Lower leg skin (tissue), 4 donors: ENCODE measurements at regions not wholly inside any gene's neighbourhood (a gene's known extent, or its start where the extent isn't known, plus 50 kb on each side); places are given as distances from the start of the nearest gene placed in this dataset.
"Not testable (repeated sequence)": the region's sequence is repeated elsewhere in the genome, so short reads cannot be mapped to it uniquely, and the experiment has no call there.

Experiments used
- DNase-seq, 2 donors: peaks; one replicate each; pipeline ENCODE4 v3.0.0-alpha.2; 2019; ENCODE audit warnings: low spot score in 2 of 2
- H3K4me3 ChIP-seq: fragments of 200-600 bp; sonication (generic); 2 replicates; pipeline ENCODE4 v1.5.1; 2017; ENCODE audit warnings: mild to moderate bottlenecking, low read depth; ENCODE audit not compliant: poor library complexity, severe bottlenecking
- POLR2A ChIP-seq, 2 donors: fragments of 450-650 bp; IDR thresholded peaks; one replicate each; pipeline ENCODE4 v1.6.1; 2016 to 2017; ENCODE audit warnings: antibody characterized with exemption in 2 of 2, mild to moderate bottlenecking in 1 of 2, moderate library complexity in 1 of 2
- whole genome bisulfite sequencing, 2 donors: methylation state at CpG; one replicate each; pipeline ENCODE4 v1.1.5; 2018; 5-methylcytosine and 5-hydroxymethylcytosine counted together
- intact Hi-C: fragments of 100-400 bp; cut with DNase I; formaldehyde crosslinking; loops from one replicate; pipeline ENCODE4 v1.15.0; 2023; ENCODE audit warnings: low total_unique reads
- TF ChIP-seq, protein P1 (sequence below), 3 donors: fragments of 450-650 bp; IDR thresholded peaks; one replicate each; pipeline ENCODE4 v1.5.1; 2016; ENCODE audit warnings: antibody characterized with exemption in 3 of 3, mild to moderate bottlenecking in 3 of 3, moderate library complexity in 2 of 3

DNA sequence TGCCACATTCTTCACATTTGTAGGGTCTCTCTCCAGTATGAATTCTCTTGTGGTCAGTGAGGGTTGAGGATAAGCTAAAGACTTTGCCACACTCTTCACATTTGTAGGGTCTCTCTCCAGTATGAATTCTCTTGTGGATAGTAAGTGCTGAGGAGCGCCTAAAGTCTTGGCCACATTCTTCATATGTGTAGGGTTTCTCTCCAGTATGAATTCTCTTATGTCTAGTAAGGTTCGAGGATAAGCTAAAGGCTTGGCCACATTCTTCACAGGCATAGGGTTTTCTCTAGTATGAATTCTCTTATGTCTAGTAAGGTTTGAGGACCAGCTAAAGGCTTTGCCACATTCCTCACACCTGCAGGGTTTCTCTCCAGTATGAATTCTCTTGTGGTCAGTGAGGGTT lies 706.9 kb upstream of the ZNF722 start:
- DNase-seq, H3K4me3 ChIP-seq, intact Hi-C loops: not testable (repeated sequence)
- WGBS, 2 donors, result 63 to 82% methylated on average over 2 of the region's 2 CpGs

GRCh38 chr7:63317595-63317994 lies 681.1 kb upstream of the ZNF722 start:
- H3K4me3 ChIP-seq, intact Hi-C loops: not testable (repeated sequence)
- 90% methylated on average over 7 of the region's 13 CpGs; no CpG with 5 or more reads in 1 of the 2 donors for WGBS, 2 donors
- DNase-seq, result peak in 1 of 2 donors; percentile 48

DNA sequence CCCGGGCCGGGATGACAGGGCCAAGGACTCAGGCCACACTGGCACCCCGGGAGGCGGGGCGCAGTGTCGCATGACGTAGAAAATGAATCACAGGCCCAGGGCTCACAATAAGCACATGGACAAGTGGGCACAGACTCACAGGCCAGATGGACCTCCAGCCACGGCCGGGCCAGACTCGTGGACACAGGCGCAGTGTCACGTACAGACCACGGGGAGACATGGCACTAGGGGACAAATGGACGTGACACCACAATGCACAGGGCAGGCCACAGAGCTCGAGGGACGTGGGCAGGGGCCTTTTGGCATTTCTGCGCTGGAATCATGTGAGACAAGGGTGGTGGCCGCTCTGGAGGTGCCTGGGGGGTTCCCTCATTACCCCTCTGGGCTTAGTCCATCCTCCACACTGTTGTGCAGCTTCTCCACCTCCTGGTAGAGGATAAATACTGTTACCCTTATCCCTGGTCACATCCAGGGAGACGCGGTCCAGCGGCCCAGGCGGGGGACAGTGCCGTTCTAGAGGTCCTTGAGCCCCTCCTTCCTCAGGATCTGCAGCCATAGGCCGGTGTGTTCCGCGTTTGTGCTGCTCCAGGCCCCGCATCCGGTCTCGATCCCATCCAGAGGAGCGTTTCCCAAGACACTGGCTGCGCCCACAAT lies 649.8 kb upstream of the ZNF722 start:
- DNase-seq, result peak in 1 of 2 donors; percentile 78

GRCh38 chr7:63376873-63377272 lies 621.8 kb upstream of the ZNF722 start:
- intact Hi-C loops, result no loop called here
- no peak for TF ChIP-seq POLR2A (IDR thresholded peaks at IDR 0.05)
- TF ChIP-seq, protein P1, sequence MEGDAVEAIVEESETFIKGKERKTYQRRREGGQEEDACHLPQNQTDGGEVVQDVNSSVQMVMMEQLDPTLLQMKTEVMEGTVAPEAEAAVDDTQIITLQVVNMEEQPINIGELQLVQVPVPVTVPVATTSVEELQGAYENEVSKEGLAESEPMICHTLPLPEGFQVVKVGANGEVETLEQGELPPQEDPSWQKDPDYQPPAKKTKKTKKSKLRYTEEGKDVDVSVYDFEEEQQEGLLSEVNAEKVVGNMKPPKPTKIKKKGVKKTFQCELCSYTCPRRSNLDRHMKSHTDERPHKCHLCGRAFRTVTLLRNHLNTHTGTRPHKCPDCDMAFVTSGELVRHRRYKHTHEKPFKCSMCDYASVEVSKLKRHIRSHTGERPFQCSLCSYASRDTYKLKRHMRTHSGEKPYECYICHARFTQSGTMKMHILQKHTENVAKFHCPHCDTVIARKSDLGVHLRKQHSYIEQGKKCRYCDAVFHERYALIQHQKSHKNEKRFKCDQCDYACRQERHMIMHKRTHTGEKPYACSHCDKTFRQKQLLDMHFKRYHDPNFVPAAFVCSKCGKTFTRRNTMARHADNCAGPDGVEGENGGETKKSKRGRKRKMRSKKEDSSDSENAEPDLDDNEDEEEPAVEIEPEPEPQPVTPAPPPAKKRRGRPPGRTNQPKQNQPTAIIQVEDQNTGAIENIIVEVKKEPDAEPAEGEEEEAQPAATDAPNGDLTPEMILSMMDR (IDR thresholded peaks at IDR 0.05), result no peak
- H3K4me3 ChIP-seq, result no peak overlapping the region
- WGBS, 2 donors, result 27 to 66% methylated on average over 2 of the region's 2 CpGs
- no peak for DNase-seq

More for the DNA sequence above, 649.8 kb upstream of the ZNF722 start:
- WGBS, 2 donors, result 77 to 89% methylated on average over 20 to 21 of the region's 31 CpGs
- H3K4me3 ChIP-seq, intact Hi-C loops: not testable (repeated sequence)

GRCh38 chr7:63394139-63394538 lies 604.5 kb upstream of the ZNF722 start:
- DNase-seq, H3K4me3 ChIP-seq, intact Hi-C loops: not testable (repeated sequence)
- no CpG with 5 or more reads among the region's 25 CpGs for WGBS, 2 donors

DNA sequence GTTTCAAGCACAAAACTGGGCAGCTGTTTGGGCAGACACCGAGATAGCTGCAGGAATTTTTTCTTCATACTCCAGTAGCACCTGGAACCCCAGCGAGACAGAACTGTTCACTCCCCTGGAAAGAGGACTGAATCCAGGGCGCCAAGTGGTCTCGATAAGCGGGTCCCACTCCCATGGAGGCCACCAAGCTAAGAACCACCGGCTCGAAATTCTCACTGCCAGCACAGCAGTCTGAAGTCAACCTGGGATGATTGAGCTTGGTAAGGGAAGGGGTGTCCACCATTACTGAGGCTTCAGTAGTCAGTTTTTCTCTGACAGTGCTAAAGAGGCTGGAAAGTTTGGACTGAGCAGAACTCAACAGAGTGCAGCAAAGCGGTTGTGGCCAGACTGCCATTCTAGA lies 590.8 kb upstream of the ZNF722 start:
- intact Hi-C loops, H3K4me3 ChIP-seq: not testable (repeated sequence)
- WGBS, 2 donors, result 63% methylated on average over 5 of the region's 8 CpGs; no CpG with 5 or more reads in 1 of the 2 donors
- DNase-seq, result peak in 1 of 2 donors; percentile 66
